Loucy (cell line): ENCODE measurements at regions not wholly inside any gene's neighbourhood (a gene's known extent, or its start where the extent isn't known, plus 50 kb on each side); places are given as distances from the start of the nearest gene placed in this dataset.

Source experiments
- H2AFZ ChIP-seq: fragments of 200-600 bp; sonication (generic); 2 replicates; pipeline ENCODE4 v1.6.0; 2016; ENCODE audit warnings: antibody characterized with exemption, mild to moderate bottlenecking, low read length, moderate library complexity
- H3F3A ChIP-seq: fragments of 200-600 bp; 2 replicates; pipeline ENCODE4 v1.6.0; 2016; ENCODE audit warnings: antibody characterized with exemption, low read depth, mild to moderate bottlenecking
- H3K27me3 ChIP-seq: fragments of 200-600 bp; sonication (generic); 2 replicates; pipeline ENCODE4 v1.6.1; 2014; ENCODE audit warnings: low read length, mild to moderate bottlenecking; ENCODE audit not compliant: insufficient read depth, poor library complexity, severe bottlenecking
- H3K36me3 ChIP-seq: fragments of 200-600 bp; sonication (generic); 2 replicates; pipeline ENCODE4 v1.6.1; 2016; ENCODE audit warnings: low read length; ENCODE audit not compliant: insufficient read depth
- H3K4me1 ChIP-seq: fragments of 200-600 bp; sonication (generic); 2 replicates; pipeline ENCODE4 v1.5.1; 2014; ENCODE audit warnings: low read length, mild to moderate bottlenecking; ENCODE audit not compliant: insufficient read depth, poor library complexity, severe bottlenecking
- H3K4me2 ChIP-seq: fragments of 200-600 bp; sonication (generic); 2 replicates; pipeline ENCODE4 v1.6.0; 2014; ENCODE audit warnings: antibody characterized with exemption, low read length, low read depth, mild to moderate bottlenecking; ENCODE audit not compliant: poor library complexity, severe bottlenecking
- H3K4me3 ChIP-seq: fragments of 200-600 bp; sonication (generic); 2 replicates; pipeline ENCODE4 v1.5.1; 2014; ENCODE audit warnings: low read length, mild to moderate bottlenecking, mixed read lengths; ENCODE audit not compliant: poor library complexity, severe bottlenecking
- H3K79me2 ChIP-seq: fragments of 200-600 bp; sonication (generic); 2 replicates; pipeline ENCODE4 v1.6.1; 2014; ENCODE audit warnings: low read length; ENCODE audit not compliant: insufficient read depth
- H3K9ac ChIP-seq: fragments of 200-600 bp; sonication (generic); 2 replicates; pipeline ENCODE4 v1.6.0; 2014; ENCODE audit warnings: mild to moderate bottlenecking, low read depth, low read length, moderate library complexity; ENCODE audit not compliant: poor library complexity, severe bottlenecking
- H3K9me2 ChIP-seq: fragments of 200-600 bp; sonication (generic); replicated peaks from 2 replicates; pipeline ENCODE4 v1.6.1; 2016; ENCODE audit warnings: low read depth, low read length, mixed read lengths
- H3K9me3 ChIP-seq: fragments of 200-600 bp; sonication (generic); 2 replicates; pipeline ENCODE4 v1.6.1; 2014; ENCODE audit warnings: mild to moderate bottlenecking, antibody characterized with exemption, low read length, low read depth; ENCODE audit not compliant: insufficient read depth
- H4K20me1 ChIP-seq: fragments of 200-600 bp; sonication (generic); 2 replicates; pipeline ENCODE4 v1.6.0; 2014; ENCODE audit warnings: antibody characterized with exemption, low read length, mild to moderate bottlenecking; ENCODE audit not compliant: insufficient read depth, poor library complexity, severe bottlenecking
- CTCF ChIP-seq: fragments of 200-600 bp; sonication (generic); conservative IDR thresholded peaks from 2 replicates; pipeline ENCODE4 v1.5.1; 2014; ENCODE audit warnings: mild to moderate bottlenecking, antibody characterized with exemption, low read length
- EZH2phosphoT487 ChIP-seq: fragments of 200-600 bp; IDR thresholded peaks from 2 replicates; pipeline ENCODE4 v1.6.1; 2018; ENCODE audit warnings: antibody characterized with exemption, mild to moderate bottlenecking, moderate library complexity, borderline replicate concordance

- Histone ChIP-seq H3K27me3 (no peaks in the 10 kb centered on the region), H3F3A (no peaks in the 10 kb centered on the region), H3K4me1 (no peaks in the 10 kb centered on the region), H4K20me1 (no peaks in the 10 kb centered on the region), H3K9ac (no peak overlapping the region), H3K4me3 (no peak overlapping the region), H3K9me3 (no peaks in the 10 kb centered on the region), H3K9me2 (no peaks in the 10 kb centered on the region), H2AFZ (no peak overlapping the region), H3K4me2 (no peak overlapping the region), H3K36me3 (no peaks in the 10 kb centered on the region), H3K79me2 (no peaks in the 10 kb centered on the region)
- TF ChIP-seq EZH2phosphoT487 = no peak
- TF ChIP-seq CTCF = no peak
Measured at GRCh38 chr2:211251016-211251415, 694.6 kb downstream of the CPS1 start.

- no peaks in the 10 kb centered on the region for H3F3A ChIP-seq
- TF ChIP-seq EZH2phosphoT487 (no peak), CTCF (no peak)
- H3K79me2 ChIP-seq = no peaks in the 10 kb centered on the region
- no peaks in the 10 kb centered on the region for H3K36me3 ChIP-seq
- no peaks in the 10 kb centered on the region for H3K27me3 ChIP-seq
- no peaks in the 10 kb centered on the region for H4K20me1 ChIP-seq
- H2AFZ ChIP-seq = no peak overlapping the region
- no peaks in the 10 kb centered on the region for H3K9me3 ChIP-seq
- no peaks in the 10 kb centered on the region for H3K4me1 ChIP-seq
- H3K9me2 ChIP-seq = no peaks in the 10 kb centered on the region
- no peak overlapping the region for H3K4me2 ChIP-seq
- H3K9ac ChIP-seq = no peak overlapping the region
- H3K4me3 ChIP-seq = no peak overlapping the region
Measured at GRCh38 chr2:211258646-211259335, 702.4 kb downstream of the CPS1 start.

GRCh38 chr2:211259831-211260476 is 703.6 kb downstream of the CPS1 start:
- no peaks in the 10 kb centered on the region for H3K9me2 ChIP-seq
- no peak overlapping the region for H2AFZ ChIP-seq
- H3K4me3 ChIP-seq = no peak overlapping the region
- H3K4me2 ChIP-seq = no peak overlapping the region
- no peaks in the 10 kb centered on the region for H3K36me3 ChIP-seq
- TF ChIP-seq EZH2phosphoT487 (no peak), CTCF (no peak)
- no peak overlapping the region for H3K9ac ChIP-seq
- H3F3A ChIP-seq = no peaks in the 10 kb centered on the region
- H3K9me3 ChIP-seq = no peaks in the 10 kb centered on the region
- no peaks in the 10 kb centered on the region for H3K27me3 ChIP-seq
- no peaks in the 10 kb centered on the region for H3K79me2 ChIP-seq
- no peaks in the 10 kb centered on the region for H3K4me1 ChIP-seq
- no peaks in the 10 kb centered on the region for H4K20me1 ChIP-seq
